ENCODE measurements at regions not wholly inside any gene's neighbourhood (a gene's known extent, or its start where the extent isn't known, plus 50 kb on each side); places are given as distances from the start of the nearest gene placed in this dataset.

DNA sequence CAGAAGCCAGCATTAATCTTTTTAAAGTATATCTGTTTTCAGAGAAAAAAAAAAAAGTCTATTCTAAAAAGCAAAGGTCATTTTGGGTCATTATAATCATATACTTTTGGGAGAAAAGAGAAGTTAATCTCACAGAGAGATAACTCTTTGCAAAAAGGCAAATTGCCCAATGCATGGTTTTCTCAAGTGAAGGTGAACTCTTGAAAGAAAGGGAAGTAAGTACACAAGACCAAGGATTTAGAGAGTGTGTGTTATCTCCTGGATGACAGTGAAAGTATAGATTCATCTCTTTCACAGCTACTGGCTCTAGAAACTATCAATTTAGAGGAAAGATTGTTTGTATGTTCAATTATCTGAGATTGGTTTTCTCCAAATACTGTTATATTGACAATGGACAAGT is 151.4 kb downstream of the CD8B2 start:
- H3K27ac ChIP-seq (ENCODE audit: low read depth in 1 of 3, low read length in 2 of 3) = no peak overlapping the region
- H3K27me3 ChIP-seq (ENCODE audit: control insufficient read depth in 3 of 3, insufficient read depth in 3 of 3, low read length in 3 of 3) = no peaks in the 10 kb centered on the region
- H3K9me3 ChIP-seq (ENCODE audit: control insufficient read depth in 2 of 2, insufficient read depth in 1 of 2, low read depth in 1 of 2, low read length in 1 of 2) = no peaks in the 10 kb centered on the region
- no peaks in the 10 kb centered on the region for H3K36me3 ChIP-seq (ENCODE audit: control insufficient read depth in 3 of 3, insufficient read depth in 2 of 3, low read depth in 1 of 3, low read length in 3 of 3)
- FAIRE-seq (no peak), DNase-seq (no peak)
- no peaks in the 10 kb centered on the region for H3K4me1 ChIP-seq (ENCODE audit: control insufficient read depth in 3 of 3, insufficient read depth in 2 of 3, low read depth in 1 of 3, low read length in 2 of 3)
- no peak overlapping the region for H3K4me3 ChIP-seq (ENCODE audit: low read depth in 1 of 3, low read length in 3 of 3)

GRCh38 chr2:106642679-106643078 is 155.5 kb downstream of the CD8B2 start:
- FAIRE-seq (no peak), DNase-seq (no peak)
- no peaks in the 10 kb centered on the region for H3K36me3 ChIP-seq (ENCODE audit: control insufficient read depth in 3 of 3, insufficient read depth in 2 of 3, low read depth in 1 of 3, low read length in 3 of 3)
- no peaks in the 10 kb centered on the region for H3K4me1 ChIP-seq (ENCODE audit: control insufficient read depth in 3 of 3, insufficient read depth in 2 of 3, low read depth in 1 of 3, low read length in 2 of 3)
- H3K27ac ChIP-seq (ENCODE audit: low read depth in 1 of 3, low read length in 2 of 3) = no peak overlapping the region
- H3K27me3 ChIP-seq (ENCODE audit: control insufficient read depth in 3 of 3, insufficient read depth in 3 of 3, low read length in 3 of 3) = no peaks in the 10 kb centered on the region
- no peaks in the 10 kb centered on the region for H3K9me3 ChIP-seq (ENCODE audit: control insufficient read depth in 2 of 2, insufficient read depth in 1 of 2, low read depth in 1 of 2, low read length in 1 of 2)
- H3K4me3 ChIP-seq (ENCODE audit: low read depth in 1 of 3, low read length in 3 of 3) = no peak overlapping the region

DNA sequence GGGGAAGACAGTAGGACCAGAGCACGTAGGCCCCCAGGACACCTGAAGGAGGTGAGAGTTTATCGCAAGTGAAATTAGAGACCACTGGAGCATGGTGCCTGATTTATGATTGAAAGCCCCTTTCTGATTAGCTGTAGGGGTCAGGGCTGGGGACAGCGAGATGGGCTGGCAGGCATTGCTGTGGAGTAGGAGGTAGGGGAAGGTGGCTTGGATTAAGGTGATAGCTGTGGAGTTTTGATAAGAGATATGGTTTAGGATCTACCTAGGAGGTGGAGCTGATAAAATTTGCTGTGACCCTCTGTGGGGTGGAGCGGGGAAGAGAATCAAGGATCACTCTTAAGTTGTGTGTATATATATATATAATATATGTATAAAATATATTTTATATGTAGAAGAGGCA is 157.5 kb downstream of the CD8B2 start:
- FAIRE-seq = no peak
- no peaks in the 10 kb centered on the region for H3K9me3 ChIP-seq (ENCODE audit: control insufficient read depth in 2 of 2, insufficient read depth in 1 of 2, low read depth in 1 of 2, low read length in 1 of 2)
- no peak overlapping the region for H3K27ac ChIP-seq (ENCODE audit: low read depth in 1 of 3, low read length in 2 of 3)
- 88 to 93% (median 90%) methylated on average over 4 of the region's 4 CpGs for WGBS, 3 donors
- H3K27me3 ChIP-seq (ENCODE audit: control insufficient read depth in 3 of 3, insufficient read depth in 3 of 3, low read length in 3 of 3) = no peaks in the 10 kb centered on the region
- H3K4me3 ChIP-seq (ENCODE audit: low read depth in 1 of 3, low read length in 3 of 3) = no peak overlapping the region
- no peaks in the 10 kb centered on the region for H3K4me1 ChIP-seq (ENCODE audit: control insufficient read depth in 3 of 3, insufficient read depth in 2 of 3, low read depth in 1 of 3, low read length in 2 of 3)
- no peak for DNase-seq
- H3K36me3 ChIP-seq (ENCODE audit: control insufficient read depth in 3 of 3, insufficient read depth in 2 of 3, low read depth in 1 of 3, low read length in 3 of 3) = no peaks in the 10 kb centered on the region

GRCh38 chr2:106646605-106647004 is 159.4 kb downstream of the CD8B2 start:
- Histone ChIP-seq H3K27me3 (ENCODE audit: control insufficient read depth in 3 of 3, insufficient read depth in 3 of 3, low read length in 3 of 3) (no peaks in the 10 kb centered on the region), H3K4me3 (ENCODE audit: low read depth in 1 of 3, low read length in 3 of 3) (no peak overlapping the region), H3K9me3 (ENCODE audit: control insufficient read depth in 2 of 2, insufficient read depth in 1 of 2, low read depth in 1 of 2, low read length in 1 of 2) (no peaks in the 10 kb centered on the region), H3K27ac (ENCODE audit: low read depth in 1 of 3, low read length in 2 of 3) (no peak overlapping the region), H3K36me3 (ENCODE audit: control insufficient read depth in 3 of 3, insufficient read depth in 2 of 3, low read depth in 1 of 3, low read length in 3 of 3) (no peaks in the 10 kb centered on the region), H3K4me1 (ENCODE audit: control insufficient read depth in 3 of 3, insufficient read depth in 2 of 3, low read depth in 1 of 3, low read length in 2 of 3) (no peaks in the 10 kb centered on the region)
- no peak for DNase-seq
- 82 to 89% (median 85%) methylated on average over 4 of the region's 4 CpGs for WGBS, 3 donors
- FAIRE-seq = no peak

- no peaks in the 10 kb centered on the region for H3K4me1 ChIP-seq (ENCODE audit: control insufficient read depth in 3 of 3, insufficient read depth in 2 of 3, low read depth in 1 of 3, low read length in 2 of 3)
- H3K4me3 ChIP-seq (ENCODE audit: low read depth in 1 of 3, low read length in 3 of 3) = no peak overlapping the region
- H3K27ac ChIP-seq (ENCODE audit: low read depth in 1 of 3, low read length in 2 of 3) = no peak overlapping the region
- H3K9me3 ChIP-seq (ENCODE audit: control insufficient read depth in 2 of 2, insufficient read depth in 1 of 2, low read depth in 1 of 2, low read length in 1 of 2) = no peaks in the 10 kb centered on the region
- WGBS, 3 donors = 89 to 97% (median 95%) methylated on average over 1 of the region's 1 CpG
- DNase-seq (no peak), FAIRE-seq (no peak)
- no peaks in the 10 kb centered on the region for H3K36me3 ChIP-seq (ENCODE audit: control insufficient read depth in 3 of 3, insufficient read depth in 2 of 3, low read depth in 1 of 3, low read length in 3 of 3)
- H3K27me3 ChIP-seq (ENCODE audit: control insufficient read depth in 3 of 3, insufficient read depth in 3 of 3, low read length in 3 of 3) = no peaks in the 10 kb centered on the region
These were observed 162.1 kb downstream of the CD8B2 start for GRCh38 chr2:106649306-106649705.

DNA sequence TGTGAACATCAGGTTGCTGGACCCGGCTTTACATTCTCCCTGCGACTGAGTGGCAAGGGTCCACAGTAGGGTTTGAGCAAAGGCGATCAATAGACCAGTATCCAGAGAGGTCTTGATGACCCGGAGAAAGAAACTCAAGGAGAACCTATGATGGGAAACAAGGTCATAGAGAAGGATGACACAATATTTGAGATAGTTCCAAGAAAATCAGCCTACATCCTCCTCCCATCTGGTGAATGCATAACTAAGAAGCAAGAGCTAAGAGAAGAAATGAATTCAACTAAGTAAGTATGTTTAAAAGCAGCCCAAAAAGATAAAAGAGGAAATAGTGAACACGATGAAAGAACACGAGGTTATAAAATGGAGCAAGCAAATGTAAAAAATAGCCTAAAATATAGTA is 166.3 kb downstream of the CD8B2 start:
- Histone ChIP-seq H3K36me3 (ENCODE audit: control insufficient read depth in 3 of 3, insufficient read depth in 2 of 3, low read depth in 1 of 3, low read length in 3 of 3) (no peaks in the 10 kb centered on the region), H3K4me3 (ENCODE audit: low read depth in 1 of 3, low read length in 3 of 3) (no peak overlapping the region), H3K27ac (ENCODE audit: low read depth in 1 of 3, low read length in 2 of 3) (no peak overlapping the region), H3K27me3 (ENCODE audit: control insufficient read depth in 3 of 3, insufficient read depth in 3 of 3, low read length in 3 of 3) (no peaks in the 10 kb centered on the region), H3K9me3 (ENCODE audit: control insufficient read depth in 2 of 2, insufficient read depth in 1 of 2, low read depth in 1 of 2, low read length in 1 of 2) (no peaks in the 10 kb centered on the region), H3K4me1 (ENCODE audit: control insufficient read depth in 3 of 3, insufficient read depth in 2 of 3, low read depth in 1 of 3, low read length in 2 of 3) (no peaks in the 10 kb centered on the region)
- WGBS, 3 donors = 85 to 89% (median 85%) methylated on average over 6 of the region's 6 CpGs
- FAIRE-seq (no peak), DNase-seq (no peak)

- FAIRE-seq (no peak), DNase-seq (no peak)
- WGBS, 3 donors = 84 to 91% (median 85%) methylated on average over 4 of the region's 4 CpGs
- Histone ChIP-seq H3K27me3 (ENCODE audit: control insufficient read depth in 3 of 3, insufficient read depth in 3 of 3, low read length in 3 of 3) (no peaks in the 10 kb centered on the region), H3K4me1 (ENCODE audit: control insufficient read depth in 3 of 3, insufficient read depth in 2 of 3, low read depth in 1 of 3, low read length in 2 of 3) (no peaks in the 10 kb centered on the region), H3K9me3 (ENCODE audit: control insufficient read depth in 2 of 2, insufficient read depth in 1 of 2, low read depth in 1 of 2, low read length in 1 of 2) (peaks cover 0 to 2% of the 10 kb centered on the region in 2 donors), H3K27ac (ENCODE audit: low read depth in 1 of 3, low read length in 2 of 3) (no peak overlapping the region), H3K36me3 (ENCODE audit: control insufficient read depth in 3 of 3, insufficient read depth in 2 of 3, low read depth in 1 of 3, low read length in 3 of 3) (no peaks in the 10 kb centered on the region), H3K4me3 (ENCODE audit: low read depth in 1 of 3, low read length in 3 of 3) (no peak overlapping the region)
These were observed 171.5 kb downstream of the CD8B2 start for GRCh38 chr2:106658616-106659015.

DNA sequence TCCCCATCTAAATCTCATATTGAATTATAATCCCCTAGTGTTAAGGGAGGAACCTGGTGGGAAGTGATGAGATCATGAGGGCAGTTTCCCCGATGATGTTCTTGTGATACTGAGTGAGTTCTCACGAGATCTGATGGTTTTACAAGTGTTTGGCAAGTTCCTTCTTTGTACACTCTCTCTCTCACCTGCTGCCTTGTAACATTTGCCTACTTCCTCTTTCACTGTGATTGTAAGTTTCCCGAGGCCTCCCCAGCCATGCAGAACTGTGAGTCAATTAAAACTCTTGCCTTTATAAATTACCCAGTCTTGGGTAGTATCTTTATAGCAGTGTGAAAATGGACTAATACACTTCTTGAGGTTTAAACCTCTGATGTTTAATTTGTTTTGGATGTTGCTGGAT is 177.5 kb downstream of the CD8B2 start:
- 48 to 56% (median 51%) methylated on average over 3 of the region's 3 CpGs for WGBS, 3 donors
- Histone ChIP-seq H3K27ac (ENCODE audit: low read depth in 1 of 3, low read length in 2 of 3) (no peak overlapping the region), H3K4me1 (ENCODE audit: control insufficient read depth in 3 of 3, insufficient read depth in 2 of 3, low read depth in 1 of 3, low read length in 2 of 3) (no peaks in the 10 kb centered on the region), H3K27me3 (ENCODE audit: control insufficient read depth in 3 of 3, insufficient read depth in 3 of 3, low read length in 3 of 3) (no peaks in the 10 kb centered on the region), H3K36me3 (ENCODE audit: control insufficient read depth in 3 of 3, insufficient read depth in 2 of 3, low read depth in 1 of 3, low read length in 3 of 3) (no peaks in the 10 kb centered on the region), H3K9me3 (ENCODE audit: control insufficient read depth in 2 of 2, insufficient read depth in 1 of 2, low read depth in 1 of 2, low read length in 1 of 2) (peaks cover 0 to 9% of the 10 kb centered on the region in 2 donors), H3K4me3 (ENCODE audit: low read depth in 1 of 3, low read length in 3 of 3) (no peak overlapping the region)
- no peak for FAIRE-seq
- DNase-seq = no peak

GRCh38 chr2:106667478-106668070 is 180.4 kb downstream of the CD8B2 start:
- Histone ChIP-seq H3K4me3 (ENCODE audit: low read depth in 1 of 3, low read length in 3 of 3) (no peak overlapping the region), H3K9me3 (ENCODE audit: control insufficient read depth in 2 of 2, insufficient read depth in 1 of 2, low read depth in 1 of 2, low read length in 1 of 2) (peaks cover 0 to 9% of the 10 kb centered on the region in 2 donors), H3K27ac (ENCODE audit: low read depth in 1 of 3, low read length in 2 of 3) (no peak overlapping the region), H3K27me3 (ENCODE audit: control insufficient read depth in 3 of 3, insufficient read depth in 3 of 3, low read length in 3 of 3) (no peaks in the 10 kb centered on the region), H3K36me3 (ENCODE audit: control insufficient read depth in 3 of 3, insufficient read depth in 2 of 3, low read depth in 1 of 3, low read length in 3 of 3) (no peaks in the 10 kb centered on the region), H3K4me1 (ENCODE audit: control insufficient read depth in 3 of 3, insufficient read depth in 2 of 3, low read depth in 1 of 3, low read length in 2 of 3) (no peaks in the 10 kb centered on the region)
- DNase-seq (no peak), FAIRE-seq (no peak)
- WGBS, 3 donors = 34 to 54% (median 48%) methylated on average over 2 of the region's 2 CpGs

Measured in small intestine (tissue), 7 donors.